HG02973 (cell line): ENCODE measurements at regions not wholly inside any gene's neighbourhood (a gene's known extent, or its start where the extent isn't known, plus 50 kb on each side); places are given as distances from the start of the nearest gene placed in this dataset.

Source experiments
- ATAC-seq: cut with Tn5 transposase; IDR thresholded peaks from one replicate; pipeline ENCODE4 v1.9.1; 2021; ENCODE audit warnings: moderate library complexity; ENCODE audit not compliant: unreplicated experiment

GRCh38 chr18:28831476-28831875, 654.5 kb upstream of the CDH2 start:
- no peak for ATAC-seq

- no peak for ATAC-seq
Measured at GRCh38 chr18:28826107-28826506, 649.2 kb upstream of the CDH2 start.

GRCh38 chr18:28824183-28824574, 647.2 kb upstream of the CDH2 start:
- no peak for ATAC-seq

GRCh38 chr18:28823506-28824182, 646.7 kb upstream of the CDH2 start:
- no peak for ATAC-seq

- ATAC-seq: no peak
Measured at GRCh38 chr18:28820353-28820752, 643.4 kb upstream of the CDH2 start.

- ATAC-seq: no peak
Measured at GRCh38 chr18:28816155-28816554, 639.2 kb upstream of the CDH2 start.

GRCh38 chr18:28814365-28814764, 637.4 kb upstream of the CDH2 start:
- ATAC-seq: no peak

- ATAC-seq: no peak
Measured at GRCh38 chr18:28808373-28808772, 631.4 kb upstream of the CDH2 start.

GRCh38 chr18:28805491-28805890, 628.6 kb upstream of the CDH2 start:
- no peak for ATAC-seq

- ATAC-seq: no peak
Measured at GRCh38 chr18:28804512-28805202, 627.7 kb upstream of the CDH2 start.

GRCh38 chr18:28802546-28802945, 625.6 kb upstream of the CDH2 start:
- ATAC-seq: no peak

GRCh38 chr18:28801876-28802275, 624.9 kb upstream of the CDH2 start:
- no peak for ATAC-seq

- no peak for ATAC-seq
Measured at GRCh38 chr18:28794459-28795245, 617.7 kb upstream of the CDH2 start.

- no peak for ATAC-seq
Measured at GRCh38 chr18:28793901-28794300, 617.0 kb upstream of the CDH2 start.

- no peak for ATAC-seq
Measured at GRCh38 chr18:28792404-28793086, 615.6 kb upstream of the CDH2 start.

- no peak for ATAC-seq
Measured at GRCh38 chr18:28791101-28791500, 614.2 kb upstream of the CDH2 start.

- no peak for ATAC-seq
Measured at GRCh38 chr18:28789502-28789901, 612.6 kb upstream of the CDH2 start.

GRCh38 chr18:28786926-28787325, 610.0 kb upstream of the CDH2 start:
- ATAC-seq: no peak

- ATAC-seq: no peak
Measured at GRCh38 chr18:28781616-28782362, 604.9 kb upstream of the CDH2 start.

GRCh38 chr18:28778706-28779105, 601.8 kb upstream of the CDH2 start:
- ATAC-seq: no peak

- no peak for ATAC-seq
Measured at GRCh38 chr18:28777756-28778155, 600.8 kb upstream of the CDH2 start.
